ENCODE measurements at regions not wholly inside any gene's neighbourhood (a gene's known extent, or its start where the extent isn't known, plus 50 kb on each side); places are given as distances from the start of the nearest gene placed in this dataset.

GRCh38 chr11:121884626-121885025, 231.4 kb downstream of the BLID start:
- TF ChIP-seq POLR2A (IDR thresholded peaks at IDR 0.05) (no peak), CTCF (IDR thresholded peaks at IDR 0.05) (no peak)
